ENCODE measurements at regions not wholly inside any gene's neighbourhood (a gene's known extent, or its start where the extent isn't known, plus 50 kb on each side); places are given as distances from the start of the nearest gene placed in this dataset.

- no peaks in the 10 kb centered on the region for H3K79me2 ChIP-seq (ENCODE audit: insufficient read depth, low read length)
- no peaks in the 10 kb centered on the region for H3K27me3 ChIP-seq (ENCODE audit: insufficient read depth, low read length)
- no peaks in the 10 kb centered on the region for H3K4me1 ChIP-seq (ENCODE audit: insufficient read depth, low read length)
- no peak overlapping the region for H3K27ac ChIP-seq (ENCODE audit: low read depth, low read length)
- no peak for DNase-seq (ENCODE audit: insufficient read length, low spot score, missing footprints)
- H3K4me2 ChIP-seq (ENCODE audit: insufficient read depth, low read length): no peak overlapping the region
- H3K4me3 ChIP-seq (ENCODE audit: insufficient read depth, low read length): no peak overlapping the region
- TF ChIP-seq CTCF (IDR thresholded peaks at IDR 0.05; ENCODE audit: extremely low read depth, low read depth, low read length): no peak
- no peaks in the 10 kb centered on the region for H3K36me3 ChIP-seq (ENCODE audit: insufficient read depth, low read length)
- no peaks in the 10 kb centered on the region for H3K9me3 ChIP-seq (ENCODE audit: low read depth, low read length)
- H2AFZ ChIP-seq (ENCODE audit: low read length): no peak overlapping the region
- no peaks in the 10 kb centered on the region for H4K20me1 ChIP-seq (ENCODE audit: insufficient read depth, low read length)
These were observed 561.7 kb upstream of the ALCAM start for GRCh38 chr3:104805042-104805441.

DNA sequence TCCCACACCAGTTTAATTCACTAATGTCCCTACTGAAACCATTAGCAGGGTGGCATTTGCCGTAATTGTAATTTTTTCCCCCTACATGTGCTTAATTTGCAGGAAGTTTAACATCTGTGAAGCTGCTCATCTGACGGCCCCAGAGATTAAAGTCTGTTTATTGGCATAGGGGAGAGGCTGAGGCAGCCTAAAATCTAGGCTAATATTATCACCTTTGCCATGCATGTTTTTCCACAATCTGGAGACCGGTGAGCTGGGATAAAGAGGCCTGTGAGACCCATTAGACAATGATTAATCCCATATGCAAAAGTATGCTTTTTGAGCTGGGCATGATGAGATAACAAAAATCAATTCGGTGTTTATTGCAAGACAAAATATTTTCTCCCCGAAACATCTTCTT lies 561.2 kb upstream of the ALCAM start:
- TF ChIP-seq CTCF (IDR thresholded peaks at IDR 0.05; ENCODE audit: extremely low read depth, low read depth, low read length): no peak
- H3K9me3 ChIP-seq (ENCODE audit: low read depth, low read length): no peaks in the 10 kb centered on the region

DNA sequence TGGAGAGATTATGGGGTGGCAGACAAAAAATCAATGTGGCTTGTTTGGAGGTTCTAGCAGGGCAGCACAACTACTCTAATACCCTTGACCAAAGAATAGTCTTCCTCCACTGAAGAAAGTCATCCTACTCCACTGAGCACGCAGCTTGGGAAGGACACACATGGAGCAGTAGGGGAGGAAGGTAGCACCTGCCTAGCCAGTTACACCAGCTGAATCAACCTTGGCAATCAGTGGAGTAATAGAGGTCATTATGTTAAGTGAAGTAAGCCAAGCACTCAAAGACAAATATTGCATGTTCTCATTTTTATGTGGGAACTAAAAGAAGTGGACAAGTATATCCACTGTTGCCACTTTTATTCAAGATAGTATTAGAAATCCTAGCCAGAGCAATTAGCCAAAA lies 555.8 kb upstream of the ALCAM start:
- no peak overlapping the region for H3K27ac ChIP-seq (ENCODE audit: low read depth, low read length)
- H3K4me2 ChIP-seq (ENCODE audit: insufficient read depth, low read length): no peak overlapping the region
- no peaks in the 10 kb centered on the region for H3K27me3 ChIP-seq (ENCODE audit: insufficient read depth, low read length)
- DNase-seq (ENCODE audit: insufficient read length, low spot score, missing footprints): no peak
- H2AFZ ChIP-seq (ENCODE audit: low read length): no peak overlapping the region
- no peaks in the 10 kb centered on the region for H4K20me1 ChIP-seq (ENCODE audit: insufficient read depth, low read length)
- no peaks in the 10 kb centered on the region for H3K36me3 ChIP-seq (ENCODE audit: insufficient read depth, low read length)
- H3K79me2 ChIP-seq (ENCODE audit: insufficient read depth, low read length): no peaks in the 10 kb centered on the region
- no peaks in the 10 kb centered on the region for H3K9me3 ChIP-seq (ENCODE audit: low read depth, low read length)
- H3K4me3 ChIP-seq (ENCODE audit: insufficient read depth, low read length): no peak overlapping the region
- no peak for TF ChIP-seq CTCF (IDR thresholded peaks at IDR 0.05; ENCODE audit: extremely low read depth, low read depth, low read length)
- no peaks in the 10 kb centered on the region for H3K4me1 ChIP-seq (ENCODE audit: insufficient read depth, low read length)

More for the DNA sequence above, 561.2 kb upstream of the ALCAM start:
- H3K79me2 ChIP-seq (ENCODE audit: insufficient read depth, low read length): no peaks in the 10 kb centered on the region
- no peaks in the 10 kb centered on the region for H3K4me1 ChIP-seq (ENCODE audit: insufficient read depth, low read length)
- no peaks in the 10 kb centered on the region for H3K36me3 ChIP-seq (ENCODE audit: insufficient read depth, low read length)
- H2AFZ ChIP-seq (ENCODE audit: low read length): peak overlapping the region; percentile 41
- no peaks in the 10 kb centered on the region for H4K20me1 ChIP-seq (ENCODE audit: insufficient read depth, low read length)
- no peak for DNase-seq (ENCODE audit: insufficient read length, low spot score, missing footprints)
- no peaks in the 10 kb centered on the region for H3K27me3 ChIP-seq (ENCODE audit: insufficient read depth, low read length)
- H3K4me3 ChIP-seq (ENCODE audit: insufficient read depth, low read length): no peak overlapping the region
- H3K4me2 ChIP-seq (ENCODE audit: insufficient read depth, low read length): no peak overlapping the region
- no peak overlapping the region for H3K27ac ChIP-seq (ENCODE audit: low read depth, low read length)

DNA sequence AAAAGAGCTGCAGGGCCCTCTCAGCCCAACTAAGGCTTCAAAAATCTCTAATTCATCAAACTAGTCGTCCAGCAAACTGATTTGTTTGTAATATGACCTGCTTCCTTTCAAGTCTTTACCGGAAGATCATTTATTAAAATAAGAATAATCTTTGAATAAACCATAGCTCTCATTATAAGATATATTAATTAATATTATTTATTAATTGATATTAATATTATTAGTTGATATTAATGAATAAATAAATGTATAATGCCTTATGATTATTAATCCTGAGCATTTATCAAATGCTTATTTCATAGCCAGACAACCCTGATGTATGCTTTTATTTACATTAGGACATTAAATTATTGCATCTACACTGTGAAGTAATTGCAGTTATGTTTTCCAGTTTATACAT lies 550.7 kb upstream of the ALCAM start:
- no peak for DNase-seq (ENCODE audit: insufficient read length, low spot score, missing footprints)
- H3K79me2 ChIP-seq (ENCODE audit: insufficient read depth, low read length): no peaks in the 10 kb centered on the region
- H3K4me2 ChIP-seq (ENCODE audit: insufficient read depth, low read length): no peak overlapping the region
- H3K27ac ChIP-seq (ENCODE audit: low read depth, low read length): no peak overlapping the region
- H2AFZ ChIP-seq (ENCODE audit: low read length): no peak overlapping the region
- H3K4me1 ChIP-seq (ENCODE audit: insufficient read depth, low read length): no peaks in the 10 kb centered on the region
- H4K20me1 ChIP-seq (ENCODE audit: insufficient read depth, low read length): no peaks in the 10 kb centered on the region
- H3K36me3 ChIP-seq (ENCODE audit: insufficient read depth, low read length): no peaks in the 10 kb centered on the region
- H3K9me3 ChIP-seq (ENCODE audit: low read depth, low read length): peaks cover 4% of the 10 kb centered on the region
- no peaks in the 10 kb centered on the region for H3K27me3 ChIP-seq (ENCODE audit: insufficient read depth, low read length)
- no peak for TF ChIP-seq CTCF (IDR thresholded peaks at IDR 0.05; ENCODE audit: extremely low read depth, low read depth, low read length)
- H3K4me3 ChIP-seq (ENCODE audit: insufficient read depth, low read length): no peak overlapping the region

Data from osteoblast (primary cell).